Type B pancreatic cell (in vitro differentiated cells): ENCODE measurements at regions not wholly inside any gene's neighbourhood (a gene's known extent, or its start where the extent isn't known, plus 50 kb on each side); places are given as distances from the start of the nearest gene placed in this dataset.

Experiments used
- DNase-seq: peaks from one replicate; pipeline ENCODE4 v3.0.0; 2021; ENCODE audit warnings: mixed read lengths; ENCODE audit not compliant: unreplicated experiment; ENCODE audit errors: extremely low spot score
- H3K27ac Mint-ChIP-seq: 2 replicates; pipeline ENCODE4 v1.8.0; 2021; ENCODE audit warnings: mild to moderate bottlenecking, mixed read lengths
- H3K27me3 Mint-ChIP-seq: 2 replicates; pipeline ENCODE4 v1.8.0; 2021; ENCODE audit warnings: mixed read lengths
- H3K36me3 Mint-ChIP-seq: 2 replicates; pipeline ENCODE4 v1.8.0; 2021; ENCODE audit warnings: mixed read lengths
- H3K4me1 Mint-ChIP-seq: one replicate; pipeline ENCODE4 v1.8.0; 2021; ENCODE audit warnings: mixed read lengths; ENCODE audit not compliant: unreplicated experiment
- H3K4me3 Mint-ChIP-seq: 2 replicates; pipeline ENCODE4 v1.8.0; 2021; ENCODE audit warnings: mild to moderate bottlenecking, mixed read lengths
- H3K9me3 Mint-ChIP-seq: 2 replicates; pipeline ENCODE4 v1.8.0; 2021; ENCODE audit warnings: mixed read lengths
- TF ChIP-seq, protein P1 (sequence below): fragments of 200-600 bp; sonication (generic); conservative IDR thresholded peaks from 2 replicates; pipeline ENCODE4 v1.5.0; 2021; ENCODE audit warnings: antibody characterized with exemption, mild to moderate bottlenecking

DNA sequence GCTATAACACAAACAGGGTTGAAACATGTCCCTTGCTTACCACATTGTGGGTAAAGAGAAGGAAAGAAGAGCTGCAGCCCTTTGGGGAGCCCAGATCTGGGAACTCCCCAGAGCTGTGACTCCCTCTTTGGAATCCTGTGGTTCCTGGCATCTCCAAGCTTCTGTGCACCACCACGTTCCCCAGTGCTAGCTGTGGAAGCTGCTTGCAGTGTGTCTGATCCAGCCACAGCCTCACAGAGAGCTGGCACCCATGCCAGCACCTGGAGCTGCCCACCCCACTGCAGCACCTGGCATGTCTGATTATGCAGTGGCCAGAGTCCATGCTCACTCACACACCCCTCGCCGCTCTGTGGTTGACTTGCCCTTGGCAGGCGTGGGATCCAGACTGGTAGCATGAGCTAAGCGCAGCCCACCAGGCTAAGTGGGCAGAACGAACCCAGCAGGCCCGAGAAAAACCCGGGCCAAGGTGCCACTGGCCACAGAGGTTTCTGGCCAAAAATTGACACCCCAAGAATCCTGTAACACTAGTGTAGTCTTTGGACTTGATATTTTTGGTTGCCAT lies 252.6 kb upstream of the KCNJ16 start:
- no peak for DNase-seq
- Mint-ChIP-seq H3K4me3 (no peak overlapping the region), H3K4me1 (no peaks in the 10 kb centered on the region), H3K9me3 (no peaks in the 10 kb centered on the region), H3K36me3 (peaks cover 4% of the 10 kb centered on the region), H3K27me3 (no peaks in the 10 kb centered on the region), H3K27ac (no peak overlapping the region)
- TF ChIP-seq, protein P1, sequence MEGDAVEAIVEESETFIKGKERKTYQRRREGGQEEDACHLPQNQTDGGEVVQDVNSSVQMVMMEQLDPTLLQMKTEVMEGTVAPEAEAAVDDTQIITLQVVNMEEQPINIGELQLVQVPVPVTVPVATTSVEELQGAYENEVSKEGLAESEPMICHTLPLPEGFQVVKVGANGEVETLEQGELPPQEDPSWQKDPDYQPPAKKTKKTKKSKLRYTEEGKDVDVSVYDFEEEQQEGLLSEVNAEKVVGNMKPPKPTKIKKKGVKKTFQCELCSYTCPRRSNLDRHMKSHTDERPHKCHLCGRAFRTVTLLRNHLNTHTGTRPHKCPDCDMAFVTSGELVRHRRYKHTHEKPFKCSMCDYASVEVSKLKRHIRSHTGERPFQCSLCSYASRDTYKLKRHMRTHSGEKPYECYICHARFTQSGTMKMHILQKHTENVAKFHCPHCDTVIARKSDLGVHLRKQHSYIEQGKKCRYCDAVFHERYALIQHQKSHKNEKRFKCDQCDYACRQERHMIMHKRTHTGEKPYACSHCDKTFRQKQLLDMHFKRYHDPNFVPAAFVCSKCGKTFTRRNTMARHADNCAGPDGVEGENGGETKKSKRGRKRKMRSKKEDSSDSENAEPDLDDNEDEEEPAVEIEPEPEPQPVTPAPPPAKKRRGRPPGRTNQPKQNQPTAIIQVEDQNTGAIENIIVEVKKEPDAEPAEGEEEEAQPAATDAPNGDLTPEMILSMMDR, result no peak

DNA sequence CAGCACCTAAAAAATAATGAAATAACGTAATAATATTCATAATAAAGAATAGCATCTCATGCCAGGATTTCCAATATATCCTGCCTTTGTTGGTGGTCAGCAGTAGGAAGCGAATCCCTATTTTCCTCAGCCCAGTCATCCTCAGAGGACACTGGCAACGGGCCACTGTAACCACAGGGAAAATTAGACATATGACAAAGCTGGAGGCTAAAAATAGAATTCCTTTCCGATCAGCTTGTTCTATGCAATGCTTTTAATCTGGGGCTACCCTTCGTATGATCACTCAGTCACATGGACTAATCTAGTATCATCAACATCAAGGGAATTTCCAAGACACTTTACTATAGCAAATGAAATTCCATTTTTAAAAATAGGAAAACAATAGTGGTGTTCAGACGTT lies 246.9 kb upstream of the KCNJ16 start:
- peaks cover 4% of the 10 kb centered on the region for H3K36me3 Mint-ChIP-seq
- no peak overlapping the region for H3K27ac Mint-ChIP-seq
- H3K9me3 Mint-ChIP-seq, result no peaks in the 10 kb centered on the region
- no peaks in the 10 kb centered on the region for H3K27me3 Mint-ChIP-seq
- no peaks in the 10 kb centered on the region for H3K4me1 Mint-ChIP-seq
- no peak overlapping the region for H3K4me3 Mint-ChIP-seq
- TF ChIP-seq, protein P1, result no peak
- DNase-seq, result no peak

DNA sequence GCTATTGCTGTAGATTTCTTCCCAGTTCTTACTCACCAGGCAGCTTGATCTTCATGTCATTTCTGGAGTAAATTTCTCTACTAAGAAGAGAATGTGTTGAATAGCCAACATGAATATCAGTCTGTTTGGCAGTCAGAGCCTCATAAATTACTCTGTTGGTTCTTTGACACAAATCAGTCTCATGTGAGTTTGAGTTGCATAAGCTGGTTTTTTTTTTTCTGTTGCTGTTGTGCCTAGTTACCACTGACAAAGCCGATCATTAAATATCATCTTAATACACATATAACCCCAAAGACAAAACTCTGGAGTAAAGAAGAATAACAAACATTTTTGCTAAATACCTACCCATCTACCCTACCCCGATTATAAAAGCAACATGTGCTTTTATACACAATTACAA lies 240.5 kb upstream of the KCNJ16 start:
- peaks cover 7% of the 10 kb centered on the region for H3K9me3 Mint-ChIP-seq
- H3K4me3 Mint-ChIP-seq, result no peak overlapping the region
- no peaks in the 10 kb centered on the region for H3K36me3 Mint-ChIP-seq
- H3K27me3 Mint-ChIP-seq, result no peaks in the 10 kb centered on the region
- no peak for DNase-seq
- H3K27ac Mint-ChIP-seq, result no peak overlapping the region
- H3K4me1 Mint-ChIP-seq, result no peaks in the 10 kb centered on the region
- TF ChIP-seq, protein P1, result no peak

DNA sequence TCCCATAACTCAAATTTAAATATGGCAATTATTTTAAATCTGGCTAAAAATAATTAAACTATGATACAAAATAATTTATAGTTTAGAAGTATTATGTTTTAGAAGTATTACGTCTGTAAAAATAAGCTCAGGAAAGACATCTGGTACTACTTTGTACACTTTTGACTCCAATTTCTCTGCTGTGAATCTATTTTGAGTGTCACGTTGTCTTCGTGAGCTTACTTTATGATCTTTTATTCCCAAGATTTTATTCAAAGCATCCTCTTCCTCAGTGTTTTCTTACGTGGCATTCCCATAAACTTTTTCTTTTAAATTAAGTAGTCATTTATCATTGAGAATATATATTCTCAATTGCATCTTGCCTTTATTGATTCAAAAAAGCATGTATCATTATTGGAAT lies 223.3 kb upstream of the KCNJ16 start:
- no peaks in the 10 kb centered on the region for H3K27me3 Mint-ChIP-seq
- no peak overlapping the region for H3K27ac Mint-ChIP-seq
- peaks cover 22% of the 10 kb centered on the region for H3K4me1 Mint-ChIP-seq
- no peak for DNase-seq
- TF ChIP-seq, protein P1, result no peak
- peaks cover 4% of the 10 kb centered on the region for H3K9me3 Mint-ChIP-seq
- no peak overlapping the region for H3K4me3 Mint-ChIP-seq
- H3K36me3 Mint-ChIP-seq, result no peaks in the 10 kb centered on the region

DNA sequence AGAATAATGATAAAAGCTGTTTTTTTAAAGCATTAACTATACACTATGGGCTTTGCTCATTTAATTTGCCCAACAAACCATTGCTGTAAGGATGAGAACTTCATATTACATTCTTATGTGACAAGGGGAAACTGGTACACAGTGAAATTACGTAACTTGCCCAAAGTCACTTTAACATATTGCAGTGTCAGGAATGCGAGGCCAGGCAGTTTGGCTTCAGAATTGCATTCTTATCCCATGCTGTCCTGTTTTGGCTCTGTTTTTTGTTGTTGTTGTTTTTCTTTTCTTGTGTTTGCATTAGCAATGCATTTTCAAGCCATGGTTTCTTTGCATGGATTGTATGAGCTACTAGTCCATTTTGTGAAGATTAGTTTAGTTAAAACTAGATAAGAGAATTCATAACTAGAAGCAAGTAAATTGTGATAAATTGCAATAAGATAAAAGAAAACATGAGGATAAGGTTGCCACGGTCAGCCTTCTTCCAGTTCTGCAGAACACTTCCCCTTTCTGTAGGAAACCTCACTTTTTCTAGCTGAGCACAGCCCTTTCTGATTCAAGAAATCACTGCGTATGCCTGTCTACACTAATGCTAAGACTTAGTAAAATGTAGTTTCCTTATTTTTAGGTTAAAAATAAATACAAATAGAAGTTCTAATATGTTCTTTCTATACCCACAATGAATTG lies 221.3 kb upstream of the KCNJ16 start:
- Mint-ChIP-seq H3K27ac (no peak overlapping the region), H3K4me1 (peaks cover 22% of the 10 kb centered on the region), H3K36me3 (peaks cover 3% of the 10 kb centered on the region), H3K9me3 (peaks cover 8% of the 10 kb centered on the region), H3K4me3 (no peak overlapping the region), H3K27me3 (no peaks in the 10 kb centered on the region)
- no peak for DNase-seq
- TF ChIP-seq, protein P1, result no peak
